ENCODE measurements at regions not wholly inside any gene's neighbourhood (a gene's known extent, or its start where the extent isn't known, plus 50 kb on each side); places are given as distances from the start of the nearest gene placed in this dataset.

DNA sequence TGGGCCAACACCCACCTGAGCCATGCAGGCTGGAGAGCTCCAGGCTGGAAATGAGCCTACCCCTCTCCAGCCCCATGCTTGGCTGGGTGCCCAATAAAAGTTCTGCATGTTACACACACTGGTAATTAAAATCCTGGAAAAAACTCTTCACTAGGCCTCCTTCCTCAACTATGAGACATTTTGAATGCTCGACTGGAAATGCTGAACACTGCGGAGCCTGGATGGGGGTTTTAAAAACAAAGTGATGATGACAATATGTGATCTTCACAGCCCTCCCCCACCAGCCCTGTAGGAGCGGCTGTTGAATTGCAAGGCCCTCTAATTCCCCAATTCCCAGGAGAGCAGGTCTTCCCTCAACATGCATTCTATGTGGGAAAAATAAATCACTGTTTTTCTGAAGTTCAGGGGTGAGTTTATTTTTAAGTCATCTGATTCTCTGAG is 179.2 kb downstream of the TTC32 start:
- no peak for DNase-seq (ENCODE audit: low read depth in 2 of 3, low spot score in 1 of 3)

- no peak for DNase-seq (ENCODE audit: low read depth in 2 of 3, low spot score in 1 of 3)
Measured at GRCh38 chr2:19720306-19720705, 181.5 kb downstream of the TTC32 start.

- DNase-seq (ENCODE audit: low read depth in 2 of 3, low spot score in 1 of 3) = no peak
Measured at GRCh38 chr2:19719540-19719939, 182.2 kb downstream of the TTC32 start.

DNA sequence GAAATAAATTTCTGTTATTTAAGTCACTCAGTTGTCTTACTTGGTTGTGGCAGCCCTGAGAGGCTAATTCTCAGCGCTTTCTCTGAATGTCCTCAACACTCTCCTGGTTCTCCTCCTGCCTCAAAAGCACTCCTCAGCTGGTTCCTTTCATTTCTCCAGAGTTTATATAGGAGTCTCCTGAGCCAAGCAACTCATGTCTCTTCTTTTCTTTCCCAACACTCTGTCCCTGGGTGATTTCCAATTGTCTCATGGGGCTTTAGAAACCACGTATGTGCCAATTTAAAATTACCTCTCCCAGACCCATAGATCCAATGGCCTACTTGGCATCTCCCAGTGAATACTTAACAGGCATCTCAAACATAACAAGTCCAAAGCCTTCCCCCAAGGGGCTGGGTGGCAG is 184.3 kb downstream of the TTC32 start:
- no peak for DNase-seq (ENCODE audit: low read depth in 2 of 3, low spot score in 1 of 3)

DNA sequence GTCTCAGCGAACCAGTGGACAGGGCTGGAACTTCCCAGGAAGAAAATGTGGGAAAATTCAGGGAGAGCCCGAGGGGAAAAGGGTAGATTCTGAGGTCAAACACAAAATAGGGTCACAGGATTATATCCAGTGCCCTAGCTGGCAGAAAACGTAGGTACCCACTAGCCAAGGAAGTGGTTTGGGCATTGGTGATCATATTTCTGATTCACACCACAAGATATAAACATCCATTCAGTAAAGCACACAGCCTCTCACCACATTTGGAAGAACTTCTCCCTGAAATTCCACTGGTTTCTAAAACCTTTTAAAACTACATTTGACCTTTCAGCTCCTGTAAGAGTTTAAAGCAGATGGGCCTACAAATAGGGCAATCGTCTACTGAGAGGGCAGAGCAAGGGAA is 186.9 kb downstream of the TTC32 start:
- no peak for DNase-seq (ENCODE audit: low read depth in 2 of 3, low spot score in 1 of 3)

- no peak for DNase-seq (ENCODE audit: low read depth in 2 of 3, low spot score in 1 of 3)
Measured at GRCh38 chr2:19712850-19713249, 188.9 kb downstream of the TTC32 start.

DNA sequence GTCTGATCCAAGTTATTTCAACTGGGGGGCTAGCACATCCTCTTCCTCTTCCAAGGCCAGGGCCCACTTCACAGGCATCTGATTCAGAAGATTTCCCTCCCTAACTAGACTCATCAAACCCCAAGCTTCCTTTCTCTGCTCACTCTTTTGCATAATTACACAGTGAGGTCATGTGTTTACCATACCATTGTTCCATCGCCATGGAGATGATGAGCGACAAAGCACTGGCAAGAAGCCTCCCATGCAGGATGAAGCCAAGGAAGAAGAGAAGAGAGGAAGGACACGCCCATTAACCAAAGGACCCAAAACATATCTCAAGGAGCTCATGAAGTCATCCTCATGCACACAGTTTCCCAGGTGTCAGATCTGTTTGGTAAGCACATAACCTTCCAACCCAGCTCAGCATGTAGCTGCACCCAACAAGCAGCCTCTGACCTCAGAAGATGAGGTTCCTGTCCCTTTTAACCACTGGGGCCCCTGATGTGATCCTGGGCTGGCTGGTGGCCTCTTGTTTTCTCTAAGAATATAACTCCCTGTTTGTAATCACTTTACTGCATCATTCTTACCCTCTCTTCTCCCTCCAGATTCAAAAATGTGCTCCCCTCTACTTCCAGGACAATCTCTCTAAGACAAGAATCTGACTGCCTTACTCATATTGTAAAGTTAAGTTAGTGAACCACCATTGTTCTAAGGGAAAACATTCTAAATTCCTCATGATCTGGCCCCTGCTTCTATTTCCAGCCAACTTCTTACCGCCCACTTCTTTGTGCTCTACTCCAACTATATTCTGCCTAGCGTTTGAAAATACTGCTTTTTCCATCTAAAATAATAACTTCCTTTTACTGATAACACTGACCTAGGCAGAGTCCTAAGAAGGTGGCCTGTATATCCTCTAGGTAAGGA is 190.1 kb downstream of the TTC32 start:
- DNase-seq (ENCODE audit: low read depth in 2 of 3, low spot score in 1 of 3) = no peak

DNA sequence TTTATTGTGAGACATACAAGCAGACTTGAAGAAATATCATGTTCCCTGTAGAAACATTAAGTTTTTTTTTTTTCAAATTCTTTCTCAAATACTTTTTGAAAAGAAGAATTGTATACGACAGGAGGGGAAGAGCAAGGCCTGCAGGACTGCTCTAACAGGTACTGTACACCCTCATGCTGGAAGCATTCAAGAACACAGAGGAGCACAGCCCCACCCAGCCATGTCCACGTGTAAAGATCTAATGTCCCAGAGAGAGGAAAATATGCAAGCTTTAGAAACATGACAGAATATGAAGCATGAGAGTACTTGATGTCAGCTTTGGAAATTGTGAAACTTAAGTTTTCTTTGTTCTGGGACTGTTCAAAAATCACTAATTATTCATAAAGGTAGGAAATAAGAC is 191.6 kb downstream of the TTC32 start:
- DNase-seq (ENCODE audit: low read depth in 2 of 3, low spot score in 1 of 3) = no peak

- DNase-seq (ENCODE audit: low read depth in 2 of 3, low spot score in 1 of 3) = no peak
Measured at GRCh38 chr2:19709553-19709952, 192.2 kb downstream of the TTC32 start.

DNA sequence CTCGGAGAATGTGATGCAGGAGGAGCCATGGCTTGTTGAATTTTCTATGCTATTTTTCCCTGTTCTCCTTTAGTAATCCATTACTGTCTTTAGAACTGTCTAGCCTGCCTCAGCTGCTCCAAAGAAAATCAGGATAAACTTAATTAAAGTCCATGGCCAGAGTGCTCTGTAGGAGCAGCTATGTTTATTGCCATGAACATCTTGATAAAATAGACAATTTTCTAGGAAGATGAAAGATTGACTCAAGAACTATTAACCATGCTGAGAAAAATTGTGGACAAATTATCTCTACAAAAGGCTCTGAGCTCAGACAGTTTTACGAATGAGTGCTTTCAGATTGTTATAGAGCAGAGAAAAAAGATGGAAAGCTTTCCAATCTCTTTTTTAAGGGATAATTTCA is 193.0 kb downstream of the TTC32 start:
- no peak for DNase-seq (ENCODE audit: low read depth in 2 of 3, low spot score in 1 of 3)

DNA sequence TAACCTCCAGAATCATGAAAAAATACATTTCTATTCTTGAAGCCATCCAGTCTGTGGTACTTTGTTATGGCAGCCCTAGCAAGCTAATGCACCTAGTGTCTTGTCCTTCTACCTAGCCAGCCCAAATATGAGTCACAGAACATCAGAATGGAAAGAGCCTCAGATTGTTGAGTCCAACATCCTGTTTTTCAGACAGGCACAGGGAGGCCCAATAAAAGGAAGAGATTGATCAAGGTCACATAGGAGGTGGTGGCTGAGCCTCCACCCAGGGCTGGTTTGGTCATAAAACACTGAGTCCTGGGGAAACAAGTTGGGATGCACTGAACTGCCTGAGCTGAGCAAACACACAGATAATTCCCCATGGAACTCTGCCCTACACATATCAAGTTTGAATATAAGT is 195.5 kb downstream of the TTC32 start:
- no peak for DNase-seq (ENCODE audit: low read depth in 2 of 3, low spot score in 1 of 3)

GRCh38 chr2:19702267-19702666 is 199.5 kb downstream of the TTC32 start:
- no peak for DNase-seq (ENCODE audit: low read depth in 2 of 3, low spot score in 1 of 3)

DNA sequence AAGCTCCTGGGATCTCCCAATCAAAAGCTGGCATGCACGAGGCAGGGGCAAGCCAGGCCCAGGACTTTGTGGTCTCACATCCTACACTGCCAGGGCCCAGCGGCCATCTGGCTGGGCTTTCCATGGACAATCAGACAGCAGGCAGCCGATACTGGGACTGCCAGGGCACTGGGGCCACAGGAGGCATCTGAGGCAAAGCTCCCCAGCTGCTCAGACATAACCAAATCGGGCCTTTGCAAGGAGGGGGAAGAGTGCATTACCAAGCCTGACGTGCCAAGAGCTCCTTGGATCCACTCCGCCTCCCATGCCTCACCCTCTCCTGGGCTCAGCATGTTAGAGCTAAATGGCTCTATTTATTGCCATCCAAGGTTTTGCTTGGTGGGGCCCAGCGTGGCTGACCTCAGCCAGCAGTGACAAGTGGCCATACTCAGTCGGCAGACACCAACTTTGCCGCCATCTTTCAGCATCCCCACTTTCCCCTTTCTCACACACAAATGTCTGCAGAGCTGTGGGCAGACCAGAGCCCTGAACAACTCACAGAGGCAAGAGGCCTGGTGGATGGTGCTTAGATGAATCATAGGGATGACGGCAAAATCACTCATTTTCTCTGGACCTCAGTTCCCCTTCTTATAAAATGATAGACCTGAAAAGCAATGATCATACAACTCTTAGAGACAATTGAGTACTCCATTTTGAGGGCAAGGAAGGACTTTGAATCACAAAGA is 200.8 kb downstream of the TTC32 start:
- DNase-seq (ENCODE audit: low read depth in 2 of 3, low spot score in 1 of 3) = no peak

DNA sequence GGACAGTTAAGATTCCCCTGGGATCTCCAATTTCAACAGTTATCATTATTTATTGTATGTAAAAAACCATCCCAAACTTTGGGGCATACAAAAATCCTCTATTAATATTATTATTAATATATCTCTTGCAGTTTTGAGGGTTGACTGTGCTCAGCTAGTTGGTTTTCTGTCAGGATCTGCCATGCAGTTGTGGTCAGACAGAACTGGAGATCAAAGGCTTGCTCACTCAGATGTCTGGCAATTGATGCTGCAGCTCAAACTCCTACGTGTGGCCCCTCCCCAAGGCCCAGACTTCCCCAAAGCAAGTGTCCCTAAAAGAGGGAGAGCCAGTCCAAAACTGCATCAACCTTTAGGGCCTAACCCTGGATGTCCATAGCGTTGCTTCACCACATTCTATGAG is 204.7 kb downstream of the TTC32 start:
- DNase-seq (ENCODE audit: low read depth in 2 of 3, low spot score in 1 of 3) = no peak

DNA sequence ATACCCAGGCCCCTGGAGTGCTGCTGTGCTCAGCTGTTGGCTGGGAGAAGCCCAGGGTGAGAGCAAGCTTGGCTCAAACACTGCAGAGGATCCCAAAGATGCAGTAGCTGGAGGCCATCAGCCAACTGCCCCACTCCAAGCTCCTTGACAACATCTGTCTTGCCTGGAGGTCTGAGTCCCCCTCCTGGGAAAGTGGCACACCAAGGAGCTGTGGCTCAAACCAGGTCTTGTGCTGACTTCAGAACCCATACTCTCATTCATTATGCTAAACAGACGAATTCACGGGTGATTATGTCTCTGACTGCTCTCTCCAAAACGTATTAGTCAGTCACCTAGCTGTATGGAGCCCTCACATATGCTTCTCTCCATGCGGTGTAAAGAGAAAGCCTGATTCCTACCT is 206.1 kb downstream of the TTC32 start:
- no peak for DNase-seq (ENCODE audit: low read depth in 2 of 3, low spot score in 1 of 3)

GRCh38 chr2:19691892-19692291 is 209.9 kb downstream of the TTC32 start:
- no peak for DNase-seq (ENCODE audit: low read depth in 2 of 3, low spot score in 1 of 3)

DNA sequence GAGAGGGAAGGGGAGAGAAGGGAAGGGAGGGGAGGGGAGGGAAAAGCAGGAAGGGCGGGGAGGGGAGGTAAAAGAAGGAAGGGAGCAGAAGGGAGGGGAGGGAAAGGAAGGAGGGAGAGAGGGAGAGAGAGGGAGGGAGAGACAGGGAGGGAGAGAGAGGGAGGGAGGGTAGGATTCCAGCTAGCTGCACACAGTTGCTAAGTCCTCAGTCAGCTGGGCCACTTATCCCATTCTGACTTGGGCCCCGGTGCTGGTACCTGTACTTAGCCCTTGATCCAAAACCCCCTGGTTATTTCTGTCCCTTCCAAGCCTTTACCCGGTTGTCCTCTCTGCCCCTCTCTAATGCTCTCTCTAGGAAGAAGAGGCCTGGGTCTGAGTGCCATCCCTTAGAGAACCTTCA is 211.4 kb downstream of the TTC32 start:
- no peak for DNase-seq (ENCODE audit: low read depth in 2 of 3, low spot score in 1 of 3)

GRCh38 chr2:19689646-19690168 is 212.1 kb downstream of the TTC32 start:
- DNase-seq (ENCODE audit: low read depth in 2 of 3, low spot score in 1 of 3) = no peak

- DNase-seq (ENCODE audit: low read depth in 2 of 3, low spot score in 1 of 3) = no peak
Measured at GRCh38 chr2:19688059-19688458, 213.7 kb downstream of the TTC32 start.

GRCh38 chr2:19687017-19687659 is 214.6 kb downstream of the TTC32 start:
- DNase-seq (ENCODE audit: low read depth in 2 of 3, low spot score in 1 of 3) = no peak

DNA sequence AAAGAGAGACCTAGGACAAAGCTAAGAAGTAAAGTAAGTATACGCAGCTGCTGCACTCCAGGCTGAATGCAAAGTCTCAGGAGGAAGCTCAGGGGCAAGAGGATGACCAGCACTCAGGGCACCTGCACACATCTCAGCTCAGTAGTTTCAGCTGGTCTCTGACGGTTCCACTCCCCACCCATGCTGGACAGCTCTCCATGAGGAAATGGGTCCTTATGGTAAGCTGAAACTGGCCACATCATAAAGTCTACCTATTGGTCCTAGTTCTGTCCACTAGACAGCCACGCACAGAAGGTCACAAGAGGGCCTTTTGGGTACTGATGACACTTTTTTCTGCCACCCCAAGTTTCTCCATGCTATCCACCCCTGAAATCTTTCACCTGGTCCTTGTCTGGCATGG is 215.3 kb downstream of the TTC32 start:
- no peak for DNase-seq (ENCODE audit: low read depth in 2 of 3, low spot score in 1 of 3)

DNA sequence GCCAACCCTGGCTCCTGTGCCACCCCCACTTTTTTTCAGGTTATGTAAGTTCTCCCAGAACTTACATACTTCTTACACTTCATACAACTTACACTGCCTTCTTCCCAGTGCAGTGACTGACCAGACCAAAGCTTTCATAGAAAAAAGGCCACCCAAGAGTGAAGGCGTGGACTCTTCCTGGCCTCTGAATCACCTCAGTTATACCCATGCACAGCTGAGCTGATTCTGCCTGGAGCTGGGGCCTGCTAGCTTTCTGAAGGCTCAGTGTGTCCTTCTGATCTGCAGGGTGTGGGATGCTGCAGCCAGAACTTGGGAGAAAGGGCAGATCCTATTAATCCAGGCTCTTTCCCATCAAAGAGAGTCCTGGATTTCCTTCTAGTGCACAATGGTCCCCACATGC is 216.1 kb downstream of the TTC32 start:
- DNase-seq (ENCODE audit: low read depth in 2 of 3, low spot score in 1 of 3) = no peak

Measured in stimulated activated CD4-positive, alpha-beta T cell treated with anti-CD3 and anti-CD28 coated beads, Interleukin-12 subunit alpha, Interleukin-12 subunit beta, amount 100 ng/mL, for 48 hours (primary cell).